ENCODE measurements at regions not wholly inside any gene's neighbourhood (a gene's known extent, or its start where the extent isn't known, plus 50 kb on each side); places are given as distances from the start of the nearest gene placed in this dataset.
"Not testable (repeated sequence)": the region's sequence is repeated elsewhere in the genome, so short reads cannot be mapped to it uniquely, and the experiment has no call there.

- Histone ChIP-seq H3K9ac (ENCODE audit: low read length) (no peak overlapping the region), H3K36me3 (ENCODE audit: control insufficient read depth, low read depth, low read length) (no peaks in the 10 kb centered on the region), H3K4me3 (ENCODE audit: low read length) (no peak overlapping the region), H3K9me3 (ENCODE audit: control insufficient read depth, low read depth, low read length) (no peaks in the 10 kb centered on the region), H3K4me1 (ENCODE audit: control insufficient read depth, low read depth, low read length) (no peaks in the 10 kb centered on the region), H3K27me3 (ENCODE audit: control insufficient read depth, insufficient read depth, low read length) (no peaks in the 10 kb centered on the region), H3K27ac (ENCODE audit: low read length) (no peak overlapping the region)
These were observed 158.6 kb upstream of the KBTBD8 start for GRCh38 chr3:66839508-66839907.

DNA sequence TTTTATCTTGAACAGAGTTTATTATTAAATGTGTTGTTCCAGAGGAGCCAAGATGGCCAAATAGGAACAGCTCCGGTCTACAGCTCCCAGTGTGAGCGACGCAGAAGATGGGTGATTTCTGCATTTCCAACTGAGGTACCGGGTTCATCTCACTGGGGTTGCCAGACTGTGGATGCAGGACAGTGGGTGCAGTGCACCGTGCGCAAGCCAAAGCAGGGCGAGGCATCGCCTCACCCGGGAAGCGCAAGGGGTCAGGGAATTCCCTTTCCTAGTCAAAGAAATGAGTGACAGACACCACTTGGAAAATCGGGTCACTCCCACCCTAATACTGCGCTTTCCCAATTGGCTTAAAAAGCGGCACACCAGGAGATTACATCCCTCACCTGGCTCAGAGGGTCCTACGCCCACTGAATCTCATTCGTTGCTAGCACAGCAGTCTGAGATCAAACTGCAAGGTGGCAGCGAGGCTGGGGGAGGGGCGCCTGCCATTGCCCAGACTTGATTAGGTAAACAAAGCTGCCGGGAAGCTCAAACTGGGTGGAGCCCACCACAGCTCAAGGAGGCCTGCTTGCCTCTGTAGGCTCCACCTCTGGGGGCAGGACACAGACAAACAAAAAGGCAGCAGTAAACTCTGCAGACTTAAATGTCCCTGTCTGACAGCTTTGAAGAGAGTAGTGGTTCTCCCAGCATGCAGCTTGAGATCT lies 155.2 kb upstream of the KBTBD8 start:
- H3K27ac ChIP-seq (ENCODE audit: low read length); H3K9me3 ChIP-seq (ENCODE audit: control insufficient read depth, low read depth, low read length); H3K36me3 ChIP-seq (ENCODE audit: control insufficient read depth, low read depth, low read length); H3K27me3 ChIP-seq (ENCODE audit: control insufficient read depth, insufficient read depth, low read length); H3K4me3 ChIP-seq (ENCODE audit: low read length); H3K4me1 ChIP-seq (ENCODE audit: control insufficient read depth, low read depth, low read length); H3K9ac ChIP-seq (ENCODE audit: low read length): not testable (repeated sequence)

- no peaks in the 10 kb centered on the region for H3K27me3 ChIP-seq (ENCODE audit: control insufficient read depth, insufficient read depth, low read length)
- no peaks in the 10 kb centered on the region for H3K36me3 ChIP-seq (ENCODE audit: control insufficient read depth, low read depth, low read length)
- H3K9ac ChIP-seq (ENCODE audit: low read length): no peak overlapping the region
- H3K4me3 ChIP-seq (ENCODE audit: low read length): no peak overlapping the region
- peaks cover 12% of the 10 kb centered on the region for H3K4me1 ChIP-seq (ENCODE audit: control insufficient read depth, low read depth, low read length)
- no peak overlapping the region for H3K27ac ChIP-seq (ENCODE audit: low read length)
- H3K9me3 ChIP-seq (ENCODE audit: control insufficient read depth, low read depth, low read length): no peaks in the 10 kb centered on the region
These were observed 146.1 kb upstream of the KBTBD8 start for GRCh38 chr3:66851894-66852613.

GRCh38 chr3:66854601-66855151 lies 143.4 kb upstream of the KBTBD8 start:
- Histone ChIP-seq H3K27ac (ENCODE audit: low read length) (no peak overlapping the region), H3K36me3 (ENCODE audit: control insufficient read depth, low read depth, low read length) (no peaks in the 10 kb centered on the region), H3K4me1 (ENCODE audit: control insufficient read depth, low read depth, low read length) (peaks cover 18% of the 10 kb centered on the region), H3K9ac (ENCODE audit: low read length) (no peak overlapping the region), H3K4me3 (ENCODE audit: low read length) (no peak overlapping the region), H3K9me3 (ENCODE audit: control insufficient read depth, low read depth, low read length) (no peaks in the 10 kb centered on the region), H3K27me3 (ENCODE audit: control insufficient read depth, insufficient read depth, low read length) (no peaks in the 10 kb centered on the region)

GRCh38 chr3:66856533-66856932 lies 141.6 kb upstream of the KBTBD8 start:
- Histone ChIP-seq H3K27ac (ENCODE audit: low read length) (no peak overlapping the region), H3K4me1 (ENCODE audit: control insufficient read depth, low read depth, low read length) (peaks cover 18% of the 10 kb centered on the region), H3K4me3 (ENCODE audit: low read length) (no peak overlapping the region), H3K9me3 (ENCODE audit: control insufficient read depth, low read depth, low read length) (no peaks in the 10 kb centered on the region), H3K27me3 (ENCODE audit: control insufficient read depth, insufficient read depth, low read length) (no peaks in the 10 kb centered on the region), H3K9ac (ENCODE audit: low read length) (no peak overlapping the region), H3K36me3 (ENCODE audit: control insufficient read depth, low read depth, low read length) (no peaks in the 10 kb centered on the region)

- no peaks in the 10 kb centered on the region for H3K9me3 ChIP-seq (ENCODE audit: control insufficient read depth, low read depth, low read length)
- H3K4me3 ChIP-seq (ENCODE audit: low read length): peak overlapping the region; percentile 5
- no peak overlapping the region for H3K9ac ChIP-seq (ENCODE audit: low read length)
- no peaks in the 10 kb centered on the region for H3K27me3 ChIP-seq (ENCODE audit: control insufficient read depth, insufficient read depth, low read length)
- no peak overlapping the region for H3K27ac ChIP-seq (ENCODE audit: low read length)
- peaks cover 16% of the 10 kb centered on the region for H3K4me1 ChIP-seq (ENCODE audit: control insufficient read depth, low read depth, low read length)
- no peaks in the 10 kb centered on the region for H3K36me3 ChIP-seq (ENCODE audit: control insufficient read depth, low read depth, low read length)
These were observed 139.3 kb upstream of the KBTBD8 start for GRCh38 chr3:66858656-66859381.

DNA sequence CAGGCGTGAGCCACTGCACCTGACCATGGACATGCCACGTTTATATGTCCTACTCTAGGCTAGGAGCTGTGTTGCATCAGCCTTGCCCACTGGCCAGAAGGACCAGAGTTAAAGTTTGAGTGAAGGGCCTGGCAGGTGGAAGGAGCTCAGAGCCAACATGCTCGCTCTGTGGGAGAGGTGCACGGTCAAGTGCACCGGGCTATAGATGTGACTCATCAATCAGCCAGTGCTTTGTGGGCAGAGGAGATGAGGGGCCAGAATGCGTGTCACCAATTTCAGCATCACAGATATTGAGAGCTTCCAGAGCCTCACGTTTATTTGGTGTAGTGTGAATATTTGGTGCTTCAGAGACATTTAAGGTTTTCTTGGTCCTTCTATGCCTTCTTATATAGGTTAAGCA lies 137.3 kb upstream of the KBTBD8 start:
- Histone ChIP-seq H3K27me3 (ENCODE audit: control insufficient read depth, insufficient read depth, low read length) (no peaks in the 10 kb centered on the region), H3K9me3 (ENCODE audit: control insufficient read depth, low read depth, low read length) (no peaks in the 10 kb centered on the region), H3K36me3 (ENCODE audit: control insufficient read depth, low read depth, low read length) (no peaks in the 10 kb centered on the region), H3K27ac (ENCODE audit: low read length) (no peak overlapping the region), H3K4me1 (ENCODE audit: control insufficient read depth, low read depth, low read length) (peaks cover 6% of the 10 kb centered on the region), H3K4me3 (ENCODE audit: low read length) (no peak overlapping the region), H3K9ac (ENCODE audit: low read length) (no peak overlapping the region)

GRCh38 chr3:66863205-66864111 lies 134.6 kb upstream of the KBTBD8 start:
- H3K27ac ChIP-seq (ENCODE audit: low read length): no peak overlapping the region
- no peaks in the 10 kb centered on the region for H3K9me3 ChIP-seq (ENCODE audit: control insufficient read depth, low read depth, low read length)
- no peaks in the 10 kb centered on the region for H3K27me3 ChIP-seq (ENCODE audit: control insufficient read depth, insufficient read depth, low read length)
- H3K9ac ChIP-seq (ENCODE audit: low read length): no peak overlapping the region
- H3K4me1 ChIP-seq (ENCODE audit: control insufficient read depth, low read depth, low read length): peaks cover 6% of the 10 kb centered on the region
- H3K36me3 ChIP-seq (ENCODE audit: control insufficient read depth, low read depth, low read length): no peaks in the 10 kb centered on the region
- no peak overlapping the region for H3K4me3 ChIP-seq (ENCODE audit: low read length)

- Histone ChIP-seq H3K9me3 (ENCODE audit: control insufficient read depth, low read depth, low read length) (no peaks in the 10 kb centered on the region), H3K4me3 (ENCODE audit: low read length) (no peak overlapping the region), H3K4me1 (ENCODE audit: control insufficient read depth, low read depth, low read length) (peaks cover 6% of the 10 kb centered on the region), H3K27me3 (ENCODE audit: control insufficient read depth, insufficient read depth, low read length) (no peaks in the 10 kb centered on the region), H3K9ac (ENCODE audit: low read length) (no peak overlapping the region), H3K27ac (ENCODE audit: low read length) (no peak overlapping the region), H3K36me3 (ENCODE audit: control insufficient read depth, low read depth, low read length) (no peaks in the 10 kb centered on the region)
These were observed 113.4 kb upstream of the KBTBD8 start for GRCh38 chr3:66884659-66885058.

- no peaks in the 10 kb centered on the region for H3K36me3 ChIP-seq (ENCODE audit: control insufficient read depth, low read depth, low read length)
- H3K27ac ChIP-seq (ENCODE audit: low read length): no peak overlapping the region
- no peak overlapping the region for H3K4me3 ChIP-seq (ENCODE audit: low read length)
- no peaks in the 10 kb centered on the region for H3K9me3 ChIP-seq (ENCODE audit: control insufficient read depth, low read depth, low read length)
- H3K27me3 ChIP-seq (ENCODE audit: control insufficient read depth, insufficient read depth, low read length): no peaks in the 10 kb centered on the region
- peaks cover 6% of the 10 kb centered on the region for H3K4me1 ChIP-seq (ENCODE audit: control insufficient read depth, low read depth, low read length)
- no peak overlapping the region for H3K9ac ChIP-seq (ENCODE audit: low read length)
These were observed 112.6 kb upstream of the KBTBD8 start for GRCh38 chr3:66885326-66886000.
